Mesothelial cell of epicardium (in vitro differentiated cells): ENCODE measurements at regions not wholly inside any gene's neighbourhood (a gene's known extent, or its start where the extent isn't known, plus 50 kb on each side); places are given as distances from the start of the nearest gene placed in this dataset.
"Not testable (repeated sequence)": the region's sequence is repeated elsewhere in the genome, so short reads cannot be mapped to it uniquely, and the experiment has no call there.

ENCODE experiments used
- DNase-seq, 2 experiments: peaks; one replicate each; pipeline ENCODE4 v3.0.0; 2021; ENCODE audit warnings: low spot score in 2 of 2; ENCODE audit not compliant: unreplicated experiment in 2 of 2
- H3K27ac Mint-ChIP-seq: 2 replicates; pipeline ENCODE4 v1.8.0; 2021; ENCODE audit warnings: mixed read lengths
- H3K27me3 Mint-ChIP-seq: 2 replicates; pipeline ENCODE4 v1.8.0; 2021; ENCODE audit warnings: low read depth, mixed read lengths
- H3K36me3 Mint-ChIP-seq: 2 replicates; pipeline ENCODE4 v1.8.0; 2021; ENCODE audit warnings: mixed read lengths
- H3K4me1 Mint-ChIP-seq: 2 replicates; pipeline ENCODE4 v1.8.0; 2021; ENCODE audit warnings: mixed read lengths
- H3K4me3 Mint-ChIP-seq: 2 replicates; pipeline ENCODE4 v1.8.0; 2021; ENCODE audit warnings: mild to moderate bottlenecking, moderate library complexity, mixed read lengths
- H3K9me3 Mint-ChIP-seq: 2 replicates; pipeline ENCODE4 v1.8.0; 2021; ENCODE audit warnings: mixed read lengths
- TF ChIP-seq, protein P1 (sequence below): fragments of 200-600 bp; sonication (generic); IDR thresholded peaks from one replicate; pipeline ENCODE4 v1.5.0; 2021; ENCODE audit warnings: antibody characterized with exemption; ENCODE audit not compliant: unreplicated experiment

DNA sequence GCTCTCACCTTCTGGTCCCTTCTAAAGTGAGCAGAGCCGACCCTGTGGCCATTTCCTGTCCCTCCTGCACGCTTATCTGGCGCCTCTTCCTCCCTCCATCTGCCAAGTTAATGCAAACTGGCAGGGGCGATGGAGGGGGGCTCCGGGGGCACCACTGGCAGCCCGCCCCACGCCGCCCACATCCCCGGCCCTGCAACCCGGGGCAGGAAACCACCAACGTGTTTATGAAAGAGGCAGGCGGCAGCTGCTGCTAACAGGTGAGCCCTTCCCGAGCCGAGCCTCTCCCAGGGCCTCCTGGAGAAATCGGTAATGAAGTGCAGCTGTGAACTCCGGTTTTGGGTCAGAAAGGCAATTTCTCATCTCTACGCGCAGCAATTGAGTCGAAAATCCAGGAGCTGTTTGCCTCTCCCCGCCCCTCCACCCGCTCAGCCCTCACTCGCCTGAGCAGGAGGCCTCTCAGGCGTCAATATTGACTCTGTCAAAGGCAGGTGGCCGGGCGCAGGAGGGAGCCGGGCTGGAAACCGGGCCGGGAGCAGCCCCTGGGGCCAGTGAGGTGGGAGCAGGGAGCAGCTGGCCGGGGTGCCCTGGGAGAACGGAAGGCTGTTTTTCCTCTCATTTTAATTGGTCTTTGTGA, 164.4 kb upstream of the GSE1 start:
- Mint-ChIP-seq H3K4me1 (peaks cover 51% of the 10 kb centered on the region), H3K27me3 (no peaks in the 10 kb centered on the region), H3K9me3 (no peaks in the 10 kb centered on the region), H3K36me3 (no peaks in the 10 kb centered on the region), H3K4me3 (no peak overlapping the region), H3K27ac (peak overlapping the region; percentile 25)
- TF ChIP-seq, protein P1, sequence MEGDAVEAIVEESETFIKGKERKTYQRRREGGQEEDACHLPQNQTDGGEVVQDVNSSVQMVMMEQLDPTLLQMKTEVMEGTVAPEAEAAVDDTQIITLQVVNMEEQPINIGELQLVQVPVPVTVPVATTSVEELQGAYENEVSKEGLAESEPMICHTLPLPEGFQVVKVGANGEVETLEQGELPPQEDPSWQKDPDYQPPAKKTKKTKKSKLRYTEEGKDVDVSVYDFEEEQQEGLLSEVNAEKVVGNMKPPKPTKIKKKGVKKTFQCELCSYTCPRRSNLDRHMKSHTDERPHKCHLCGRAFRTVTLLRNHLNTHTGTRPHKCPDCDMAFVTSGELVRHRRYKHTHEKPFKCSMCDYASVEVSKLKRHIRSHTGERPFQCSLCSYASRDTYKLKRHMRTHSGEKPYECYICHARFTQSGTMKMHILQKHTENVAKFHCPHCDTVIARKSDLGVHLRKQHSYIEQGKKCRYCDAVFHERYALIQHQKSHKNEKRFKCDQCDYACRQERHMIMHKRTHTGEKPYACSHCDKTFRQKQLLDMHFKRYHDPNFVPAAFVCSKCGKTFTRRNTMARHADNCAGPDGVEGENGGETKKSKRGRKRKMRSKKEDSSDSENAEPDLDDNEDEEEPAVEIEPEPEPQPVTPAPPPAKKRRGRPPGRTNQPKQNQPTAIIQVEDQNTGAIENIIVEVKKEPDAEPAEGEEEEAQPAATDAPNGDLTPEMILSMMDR = no peak
- DNase-seq = no peak

- no peaks in the 10 kb centered on the region for H3K27me3 Mint-ChIP-seq
- H3K9me3 Mint-ChIP-seq = no peaks in the 10 kb centered on the region
- H3K4me1 Mint-ChIP-seq = peaks cover 51% of the 10 kb centered on the region
- TF ChIP-seq, protein P1 = no peak
- no peak overlapping the region for H3K4me3 Mint-ChIP-seq
- no peak overlapping the region for H3K27ac Mint-ChIP-seq
- DNase-seq = no peak
- no peaks in the 10 kb centered on the region for H3K36me3 Mint-ChIP-seq
These were observed 163.8 kb upstream of the GSE1 start for GRCh38 chr16:85449191-85449884.

GRCh38 chr16:85449885-85450245, 163.3 kb upstream of the GSE1 start:
- Mint-ChIP-seq H3K4me1 (peaks cover 51% of the 10 kb centered on the region), H3K36me3 (no peaks in the 10 kb centered on the region), H3K4me3 (no peak overlapping the region), H3K27me3 (no peaks in the 10 kb centered on the region), H3K9me3 (no peaks in the 10 kb centered on the region), H3K27ac (no peak overlapping the region)
- no peak for DNase-seq
- TF ChIP-seq, protein P1 = no peak

DNA sequence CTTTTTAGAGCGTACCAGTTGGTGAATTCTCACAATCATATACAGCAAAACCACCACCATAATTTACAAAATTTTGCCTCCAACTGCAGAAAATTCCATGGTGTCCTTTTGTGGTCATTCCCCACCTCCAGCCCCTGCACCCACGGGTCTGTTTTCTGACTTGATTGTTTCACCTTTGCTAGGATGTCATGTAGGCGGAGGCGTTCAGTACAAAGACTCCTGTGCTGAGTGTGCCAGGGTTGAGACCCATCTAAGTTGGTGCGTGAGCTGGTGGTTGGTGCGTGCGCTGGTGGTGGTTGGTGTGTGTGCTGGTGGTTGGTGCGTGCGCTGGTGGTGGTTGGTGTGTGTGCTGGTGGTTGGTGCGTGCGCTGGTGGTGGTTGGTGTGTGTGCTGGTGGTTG, 162.0 kb upstream of the GSE1 start:
- H3K27ac Mint-ChIP-seq, DNase-seq, H3K9me3 Mint-ChIP-seq, H3K36me3 Mint-ChIP-seq, H3K4me3 Mint-ChIP-seq, H3K27me3 Mint-ChIP-seq: not testable (repeated sequence)
- H3K4me1 Mint-ChIP-seq = peaks cover 53% of the 10 kb centered on the region

GRCh38 chr16:85451641-85452363, 161.3 kb upstream of the GSE1 start:
- TF ChIP-seq, protein P1 = no peak
- DNase-seq = no peak
- no peak overlapping the region for H3K27ac Mint-ChIP-seq
- H3K27me3 Mint-ChIP-seq = no peaks in the 10 kb centered on the region
- H3K36me3 Mint-ChIP-seq = no peaks in the 10 kb centered on the region
- H3K9me3 Mint-ChIP-seq = no peaks in the 10 kb centered on the region
- H3K4me3 Mint-ChIP-seq = no peak overlapping the region
- H3K4me1 Mint-ChIP-seq = peaks cover 54% of the 10 kb centered on the region
